ENCODE measurements at regions not wholly inside any gene's neighbourhood (a gene's known extent, or its start where the extent isn't known, plus 50 kb on each side); places are given as distances from the start of the nearest gene placed in this dataset.
A peak's percentile ranks its signal among the peaks of the same experiment; 100 is the strongest.

- no peak for DNase-seq (ENCODE audit: low spot score)
- intact Hi-C loops (cut with DNase I): loop anchor here (10.0 kb wide), 1 partner anchor 519 kb away; no protein-coding TSS in a partner anchor
Observed at GRCh38 chr14:25233613-25234012, 183.7 kb upstream of the STXBP6 start.

GRCh38 chr14:25231004-25231403, 181.1 kb upstream of the STXBP6 start:
- DNase-seq (ENCODE audit: low spot score): no peak
- intact Hi-C loops (cut with DNase I): loop anchor here (10.0 kb wide), 1 partner anchor 516 kb away; no protein-coding TSS in a partner anchor

- no peak for DNase-seq (ENCODE audit: low spot score)
- intact Hi-C loops (cut with DNase I): no loop called here
Observed at GRCh38 chr14:25226214-25226613, 176.3 kb upstream of the STXBP6 start.

GRCh38 chr14:25222256-25222655, 172.3 kb upstream of the STXBP6 start:
- no peak for DNase-seq (ENCODE audit: low spot score)
- intact Hi-C loops (cut with DNase I): no loop called here

- intact Hi-C loops (cut with DNase I): no loop called here
- DNase-seq (ENCODE audit: low spot score): no peak
Observed at GRCh38 chr14:25220514-25220913, 170.6 kb upstream of the STXBP6 start.

GRCh38 chr14:25215607-25216006, 165.7 kb upstream of the STXBP6 start:
- DNase-seq (ENCODE audit: low spot score): no peak
- intact Hi-C loops (cut with DNase I): no loop called here

- intact Hi-C loops (cut with DNase I): no loop called here
- no peak for DNase-seq (ENCODE audit: low spot score)
Observed at GRCh38 chr14:25197885-25198284, 147.9 kb upstream of the STXBP6 start.

- intact Hi-C loops (cut with DNase I): no loop called here
- no peak for DNase-seq (ENCODE audit: low spot score)
Observed at GRCh38 chr14:25180221-25180620, 130.3 kb upstream of the STXBP6 start.

- intact Hi-C loops (cut with DNase I): no loop called here
Observed at GRCh38 chr14:25178255-25178654, 128.3 kb upstream of the STXBP6 start.

GRCh38 chr14:25150934-25151790, 101.2 kb upstream of the STXBP6 start:
- intact Hi-C loops (cut with DNase I): loop anchor here (5.0 kb wide), 2 partner anchors 344 to 414 kb away; no protein-coding TSS in a partner anchor

More at GRCh38 chr14:25178255-25178654, 128.3 kb upstream of the STXBP6 start:
- DNase-seq (ENCODE audit: low spot score): no peak

GRCh38 chr14:25150401-25150800, 100.5 kb upstream of the STXBP6 start:
- no peak for DNase-seq (ENCODE audit: low spot score)
- intact Hi-C loops (cut with DNase I): loop anchor here (5.0 kb wide), 2 partner anchors 343 to 413 kb away; no protein-coding TSS in a partner anchor

More at GRCh38 chr14:25150934-25151790, 101.2 kb upstream of the STXBP6 start:
- no peak for DNase-seq (ENCODE audit: low spot score)

GRCh38 chr14:25140411-25140810, 90.5 kb upstream of the STXBP6 start:
- DNase-seq (ENCODE audit: low spot score): no peak
- intact Hi-C loops (cut with DNase I): no loop called here

GRCh38 chr14:25136811-25137210, 86.9 kb upstream of the STXBP6 start:
- intact Hi-C loops (cut with DNase I): no loop called here
- no peak for DNase-seq (ENCODE audit: low spot score)

GRCh38 chr14:25134184-25134583, 84.2 kb upstream of the STXBP6 start:
- intact Hi-C loops (cut with DNase I): loop anchor here (5.0 kb wide), 2 partner anchors 87 to 397 kb away; no protein-coding TSS in a partner anchor
- DNase-seq (ENCODE audit: low spot score): no peak

GRCh38 chr14:25132732-25133422, 82.9 kb upstream of the STXBP6 start:
- DNase-seq (ENCODE audit: low spot score): peak; percentile 80
- intact Hi-C loops (cut with DNase I): loop anchor here (2.0 to 5.0 kb wide), 3 partner anchors 86 to 396 kb away; no protein-coding TSS in a partner anchor

- intact Hi-C loops (cut with DNase I): loop anchor here (2.0 to 5.0 kb wide), 3 partner anchors 85 to 395 kb away; no protein-coding TSS in a partner anchor
- no peak for DNase-seq (ENCODE audit: low spot score)
Observed at GRCh38 chr14:25132094-25132493, 82.1 kb upstream of the STXBP6 start.

- intact Hi-C loops (cut with DNase I): no loop called here
- no peak for DNase-seq (ENCODE audit: low spot score)
Observed at GRCh38 chr14:25122843-25123242, 72.9 kb upstream of the STXBP6 start.

- DNase-seq (ENCODE audit: low spot score): no peak
- intact Hi-C loops (cut with DNase I): no loop called here
Observed at GRCh38 chr14:25122211-25122610, 72.3 kb upstream of the STXBP6 start.

- DNase-seq (ENCODE audit: low spot score): no peak
- intact Hi-C loops (cut with DNase I): no loop called here
Observed at GRCh38 chr14:25121337-25122129, 71.6 kb upstream of the STXBP6 start.

GRCh38 chr14:25120261-25120660, 70.3 kb upstream of the STXBP6 start:
- intact Hi-C loops (cut with DNase I): no loop called here
- DNase-seq (ENCODE audit: low spot score): no peak

All from cardiac septum (tissue), 1 donor.